ENCODE measurements at regions not wholly inside any gene's neighbourhood (a gene's known extent, or its start where the extent isn't known, plus 50 kb on each side); places are given as distances from the start of the nearest gene placed in this dataset.

DNA sequence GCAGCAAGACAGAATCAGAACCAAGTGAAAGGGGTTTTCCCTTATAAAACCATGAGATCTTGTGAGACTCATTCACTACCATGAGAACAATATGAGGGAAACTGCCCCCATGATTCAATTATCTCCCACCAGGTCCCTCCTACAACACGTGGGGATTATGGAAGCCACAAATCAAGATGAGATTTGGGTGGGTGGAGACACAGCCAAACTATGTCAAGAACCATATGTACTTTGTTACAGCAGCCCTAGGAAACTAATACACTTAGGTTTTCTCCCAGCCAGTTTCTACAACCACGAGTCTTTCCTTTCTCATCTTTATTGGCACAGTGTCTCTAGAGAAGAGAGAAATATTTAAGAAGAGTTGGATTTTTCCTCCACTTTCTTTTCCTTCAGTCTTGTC, 72.6 kb downstream of the BTG1 start:
- ATAC-seq, result no peak
- 85% methylated on average over 2 of the region's 2 CpGs for WGBS
- H3K27ac ChIP-seq (ENCODE audit: low read length), result no peak overlapping the region
- H3K4me3 ChIP-seq (ENCODE audit: low read length), result no peak overlapping the region
- intact Hi-C loops (cut with DNase I), result no loop called here
- no peak for DNase-seq
- H3K9me3 ChIP-seq (ENCODE audit: control insufficient read depth, low read length), result no peaks in the 10 kb centered on the region
- no peaks in the 10 kb centered on the region for H3K27me3 ChIP-seq (ENCODE audit: control insufficient read depth, insufficient read depth)
- H3K4me1 ChIP-seq (ENCODE audit: control insufficient read depth, insufficient read depth, low read length), result peaks cover 5% of the 10 kb centered on the region

DNA sequence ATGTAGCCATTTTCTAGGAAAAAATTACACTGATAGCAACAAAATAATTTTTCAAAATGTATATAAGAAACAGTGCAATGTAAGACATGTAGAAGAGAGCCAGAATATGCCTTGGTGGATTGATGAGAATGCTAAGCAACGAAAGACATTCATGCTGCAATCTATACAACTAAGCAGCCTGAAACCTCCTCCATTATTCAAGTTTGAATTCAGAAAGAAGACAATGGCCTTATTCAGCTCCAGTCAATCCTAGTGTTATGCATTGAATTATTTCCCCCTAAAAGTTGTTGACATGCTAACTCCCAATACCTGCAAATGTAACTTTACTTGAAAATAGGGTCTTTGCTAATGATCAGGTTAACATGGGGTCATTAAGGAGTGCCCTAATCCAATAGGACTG, 73.5 kb downstream of the BTG1 start:
- WGBS, result 94% methylated on average over 1 of the region's 1 CpG

DNA sequence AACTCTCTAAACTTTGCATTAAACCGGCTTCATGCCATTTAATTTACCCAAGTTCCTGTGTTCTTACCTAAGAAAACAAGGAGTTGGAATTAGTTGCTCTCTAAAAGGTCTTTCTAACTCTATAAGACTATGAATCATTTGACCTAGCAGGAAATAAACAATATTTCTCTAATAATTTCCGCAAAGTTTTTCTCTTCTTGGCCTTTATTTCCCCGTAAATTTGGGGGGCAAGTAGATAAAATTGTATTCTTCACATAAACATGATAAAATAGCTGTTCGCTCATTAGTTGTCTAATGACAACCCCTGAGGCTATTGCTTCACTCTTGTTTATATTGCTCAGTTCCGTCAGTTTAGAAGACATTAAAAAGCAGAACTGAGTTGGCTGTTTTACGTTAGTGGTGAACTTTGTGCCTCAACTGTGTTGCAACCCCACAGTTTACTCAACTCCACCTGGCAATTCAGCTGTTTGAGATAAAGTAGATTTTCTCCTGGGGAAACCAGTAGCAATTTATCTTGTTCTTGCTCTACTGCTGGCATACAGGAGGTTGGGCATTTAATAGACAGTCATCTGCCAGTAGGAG, 74.7 kb downstream of the BTG1 start:
- peak in 1 of 2 donors; percentile 40 for ATAC-seq
- intact Hi-C loops (cut with DNase I), result no loop called here
- Histone ChIP-seq H3K4me1 (ENCODE audit: control insufficient read depth, insufficient read depth, low read length) (peaks cover 3% of the 10 kb centered on the region), H3K9me3 (ENCODE audit: control insufficient read depth, low read length) (no peaks in the 10 kb centered on the region), H3K4me3 (ENCODE audit: low read length) (no peak overlapping the region), H3K27me3 (ENCODE audit: control insufficient read depth, insufficient read depth) (no peaks in the 10 kb centered on the region), H3K27ac (ENCODE audit: low read length) (no peak overlapping the region)
- DNase-seq, result no peak
- WGBS, result 70% methylated on average over 6 of the region's 6 CpGs

More for the DNA sequence above, 73.5 kb downstream of the BTG1 start:
- DNase-seq, result no peak
- ATAC-seq, result no peak
- peaks cover 5% of the 10 kb centered on the region for H3K4me1 ChIP-seq (ENCODE audit: control insufficient read depth, insufficient read depth, low read length)
- intact Hi-C loops (cut with DNase I), result no loop called here
- H3K9me3 ChIP-seq (ENCODE audit: control insufficient read depth, low read length), result no peaks in the 10 kb centered on the region
- no peaks in the 10 kb centered on the region for H3K27me3 ChIP-seq (ENCODE audit: control insufficient read depth, insufficient read depth)
- H3K27ac ChIP-seq (ENCODE audit: low read length), result no peak overlapping the region
- H3K4me3 ChIP-seq (ENCODE audit: low read length), result no peak overlapping the region

DNA sequence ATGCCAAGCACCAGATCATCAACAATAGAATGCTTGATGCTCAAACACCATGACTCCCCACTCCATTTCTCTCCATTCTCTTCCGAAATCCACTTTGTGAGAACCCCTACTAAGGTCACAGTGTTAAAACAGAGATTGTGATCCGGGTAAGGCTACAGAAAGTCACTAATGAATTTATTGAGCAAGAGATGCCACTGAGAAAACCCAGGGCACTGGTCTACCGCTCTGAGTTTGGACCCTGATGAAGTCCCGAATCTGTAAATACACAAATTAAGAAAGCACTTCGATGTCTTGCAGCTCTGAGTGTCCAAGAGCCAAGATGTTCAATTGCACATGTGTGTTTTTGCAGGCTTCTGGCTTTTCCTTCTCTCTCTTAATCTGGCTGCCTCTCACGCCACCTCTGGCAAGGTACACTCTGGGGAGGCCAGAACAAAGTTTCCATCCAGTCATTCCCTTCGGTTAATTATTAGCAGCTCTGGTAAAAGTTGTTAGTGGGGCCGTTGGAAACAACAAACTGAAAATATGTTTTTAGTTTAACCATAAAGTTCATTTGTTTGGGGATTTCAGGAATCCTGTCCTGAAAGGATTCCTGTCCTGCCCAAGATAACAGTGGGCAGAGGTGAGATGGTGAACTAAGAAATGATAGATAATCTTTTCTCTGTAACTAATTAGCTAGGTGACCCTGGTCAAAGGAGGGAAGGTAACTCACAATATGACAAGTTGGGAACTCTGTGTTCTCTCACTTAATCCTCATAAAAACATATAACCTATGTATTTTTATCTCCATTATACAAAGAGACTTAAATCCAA, 75.4 kb downstream of the BTG1 start:
- Histone ChIP-seq H3K4me1 (ENCODE audit: control insufficient read depth, insufficient read depth, low read length) (no peaks in the 10 kb centered on the region), H3K27ac (ENCODE audit: low read length) (no peak overlapping the region), H3K4me3 (ENCODE audit: low read length) (no peak overlapping the region), H3K27me3 (ENCODE audit: control insufficient read depth, insufficient read depth) (no peaks in the 10 kb centered on the region), H3K9me3 (ENCODE audit: control insufficient read depth, low read length) (no peaks in the 10 kb centered on the region)
- DNase-seq (no peak), ATAC-seq (peak in 1 of 2 donors; percentile 31)
- intact Hi-C loops (cut with DNase I), result no loop called here
- 92% methylated on average over 8 of the region's 8 CpGs for WGBS

DNA sequence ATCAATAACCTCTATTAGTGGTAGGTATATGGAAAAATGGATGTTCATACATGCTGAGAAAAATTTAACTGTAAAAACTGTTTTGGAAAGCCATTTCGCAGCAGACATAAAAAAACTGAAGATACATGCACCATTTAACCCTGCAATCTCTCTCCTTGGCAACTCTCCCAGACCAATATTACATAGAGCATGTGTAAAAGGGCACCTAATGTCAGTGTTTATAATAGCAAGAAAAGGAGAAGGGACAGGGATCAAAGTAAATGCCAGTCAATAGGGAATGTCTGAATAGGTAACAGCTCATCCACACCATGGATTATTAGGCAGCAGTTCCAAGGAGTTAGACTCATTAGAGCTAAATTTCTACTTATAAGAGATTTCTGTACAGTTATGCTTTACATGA, 77.2 kb downstream of the BTG1 start:
- 66% methylated on average over 1 of the region's 1 CpG for WGBS
- no peak overlapping the region for H3K27ac ChIP-seq (ENCODE audit: low read length)
- ATAC-seq, result no peak
- no peak for DNase-seq
- H3K9me3 ChIP-seq (ENCODE audit: control insufficient read depth, low read length), result no peaks in the 10 kb centered on the region
- peaks cover 3% of the 10 kb centered on the region for H3K4me1 ChIP-seq (ENCODE audit: control insufficient read depth, insufficient read depth, low read length)
- H3K4me3 ChIP-seq (ENCODE audit: low read length), result no peak overlapping the region
- H3K27me3 ChIP-seq (ENCODE audit: control insufficient read depth, insufficient read depth), result no peaks in the 10 kb centered on the region
- intact Hi-C loops (cut with DNase I), result no loop called here

DNA sequence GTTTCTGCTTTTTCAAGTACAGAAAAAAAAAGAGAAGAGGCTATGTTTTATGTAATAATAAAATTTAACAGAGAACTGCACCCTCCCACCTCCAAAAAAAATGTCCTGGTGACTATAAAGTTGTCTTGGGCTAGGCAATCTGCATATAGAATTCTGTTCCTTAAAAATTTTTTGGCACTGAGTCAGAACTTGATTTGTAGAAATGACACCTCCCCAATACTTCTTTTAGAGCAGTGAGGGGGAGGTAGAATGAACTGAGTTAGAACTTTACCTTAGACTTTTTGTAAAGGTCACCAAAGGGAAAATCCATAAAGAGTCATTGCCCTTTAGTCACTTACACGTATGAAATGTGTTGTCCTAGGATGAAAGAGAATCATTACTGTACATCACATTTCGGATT, 80.0 kb downstream of the BTG1 start:
- no peak overlapping the region for H3K4me3 ChIP-seq (ENCODE audit: low read length)
- no peaks in the 10 kb centered on the region for H3K9me3 ChIP-seq (ENCODE audit: control insufficient read depth, low read length)
- H3K4me1 ChIP-seq (ENCODE audit: control insufficient read depth, insufficient read depth, low read length), result peaks cover 3% of the 10 kb centered on the region
- intact Hi-C loops (cut with DNase I), result no loop called here
- ATAC-seq (no peak), DNase-seq (no peak)
- 83% methylated on average over 2 of the region's 2 CpGs for WGBS
- H3K27me3 ChIP-seq (ENCODE audit: control insufficient read depth, insufficient read depth), result no peaks in the 10 kb centered on the region
- no peak overlapping the region for H3K27ac ChIP-seq (ENCODE audit: low read length)

DNA sequence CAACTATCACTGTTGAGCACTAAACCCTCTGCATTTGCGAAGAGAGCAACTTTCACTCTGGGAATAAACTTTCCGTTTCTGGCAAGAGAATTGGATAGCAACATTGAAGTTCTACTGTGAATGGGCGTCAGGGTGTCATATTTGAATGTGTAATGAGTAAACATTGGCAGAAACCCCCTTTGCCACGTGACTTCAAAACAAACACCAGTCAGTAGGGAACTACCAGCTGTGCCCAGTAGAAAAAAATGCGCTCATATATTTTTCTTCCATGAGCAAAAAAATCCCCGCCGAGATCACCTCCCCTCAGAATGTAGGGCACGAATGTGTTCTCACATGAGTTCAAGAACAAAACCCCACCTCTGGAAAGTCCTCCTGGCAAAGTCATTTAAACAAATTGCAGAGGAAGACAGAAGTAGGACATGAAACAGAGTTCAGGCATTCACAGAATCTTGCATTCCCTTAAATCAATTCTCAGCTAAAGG, 80.6 kb downstream of the BTG1 start:
- no peaks in the 10 kb centered on the region for H3K9me3 ChIP-seq (ENCODE audit: control insufficient read depth, low read length)
- ATAC-seq (no peak), DNase-seq (no peak)
- no peaks in the 10 kb centered on the region for H3K27me3 ChIP-seq (ENCODE audit: control insufficient read depth, insufficient read depth)
- H3K4me1 ChIP-seq (ENCODE audit: control insufficient read depth, insufficient read depth, low read length), result peaks cover 3% of the 10 kb centered on the region
- no peak overlapping the region for H3K4me3 ChIP-seq (ENCODE audit: low read length)
- WGBS, result 58% methylated on average over 8 of the region's 8 CpGs
- no peak overlapping the region for H3K27ac ChIP-seq (ENCODE audit: low read length)
- intact Hi-C loops (cut with DNase I), result no loop called here

DNA sequence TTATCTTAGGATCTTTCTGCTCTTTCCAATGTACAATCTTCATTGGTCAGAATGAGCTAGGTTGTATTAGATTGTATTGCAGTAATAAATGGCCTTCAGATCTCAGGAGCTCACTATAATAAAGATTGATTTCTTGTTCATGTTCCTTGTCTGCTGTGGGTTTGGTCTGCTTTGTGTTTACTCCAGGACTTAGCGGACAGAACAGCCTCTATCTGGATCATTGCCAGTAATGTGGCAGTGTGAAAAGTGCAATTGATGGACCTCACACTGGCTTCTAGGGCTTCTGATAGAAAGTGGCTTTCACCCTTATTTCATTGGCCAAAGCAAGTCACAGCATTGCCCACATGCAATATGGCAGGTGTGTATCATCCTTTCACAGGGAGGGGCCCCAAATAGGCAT, 81.2 kb downstream of the BTG1 start:
- intact Hi-C loops (cut with DNase I), result no loop called here
- no peaks in the 10 kb centered on the region for H3K27me3 ChIP-seq (ENCODE audit: control insufficient read depth, insufficient read depth)
- no peaks in the 10 kb centered on the region for H3K9me3 ChIP-seq (ENCODE audit: control insufficient read depth, low read length)
- H3K4me3 ChIP-seq (ENCODE audit: low read length), result no peak overlapping the region
- DNase-seq (no peak), ATAC-seq (peak in 1 of 2 donors; percentile 25)
- H3K27ac ChIP-seq (ENCODE audit: low read length), result no peak overlapping the region
- 45% methylated on average over 1 of the region's 1 CpG for WGBS
- H3K4me1 ChIP-seq (ENCODE audit: control insufficient read depth, insufficient read depth, low read length), result peaks cover 6% of the 10 kb centered on the region

DNA sequence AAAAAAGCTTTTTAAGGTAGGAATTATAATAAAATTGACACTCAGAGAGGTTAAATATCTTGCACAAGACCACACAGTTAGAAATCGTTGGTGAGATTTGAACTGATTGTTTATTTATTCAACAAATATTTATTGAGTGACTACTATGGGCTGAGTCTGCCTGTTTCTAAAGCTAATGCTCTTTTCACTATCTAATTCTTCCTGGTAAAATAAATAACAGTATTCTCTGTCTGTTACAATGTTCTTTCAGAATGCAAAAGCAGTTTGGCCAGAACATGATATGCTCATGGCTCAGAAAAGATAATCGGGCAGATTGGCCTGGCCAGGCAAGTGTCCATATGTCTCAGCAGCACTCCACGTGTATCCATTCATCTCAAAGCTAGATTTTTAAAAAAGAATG, 82.0 kb downstream of the BTG1 start:
- intact Hi-C loops (cut with DNase I), result no loop called here
- Histone ChIP-seq H3K27me3 (ENCODE audit: control insufficient read depth, insufficient read depth) (no peaks in the 10 kb centered on the region), H3K4me3 (ENCODE audit: low read length) (no peak overlapping the region), H3K9me3 (ENCODE audit: control insufficient read depth, low read length) (no peaks in the 10 kb centered on the region), H3K4me1 (ENCODE audit: control insufficient read depth, insufficient read depth, low read length) (peaks cover 6% of the 10 kb centered on the region), H3K27ac (ENCODE audit: low read length) (no peak overlapping the region)
- no peak for DNase-seq
- WGBS, result 56% methylated on average over 3 of the region's 3 CpGs
- ATAC-seq, result no peak

DNA sequence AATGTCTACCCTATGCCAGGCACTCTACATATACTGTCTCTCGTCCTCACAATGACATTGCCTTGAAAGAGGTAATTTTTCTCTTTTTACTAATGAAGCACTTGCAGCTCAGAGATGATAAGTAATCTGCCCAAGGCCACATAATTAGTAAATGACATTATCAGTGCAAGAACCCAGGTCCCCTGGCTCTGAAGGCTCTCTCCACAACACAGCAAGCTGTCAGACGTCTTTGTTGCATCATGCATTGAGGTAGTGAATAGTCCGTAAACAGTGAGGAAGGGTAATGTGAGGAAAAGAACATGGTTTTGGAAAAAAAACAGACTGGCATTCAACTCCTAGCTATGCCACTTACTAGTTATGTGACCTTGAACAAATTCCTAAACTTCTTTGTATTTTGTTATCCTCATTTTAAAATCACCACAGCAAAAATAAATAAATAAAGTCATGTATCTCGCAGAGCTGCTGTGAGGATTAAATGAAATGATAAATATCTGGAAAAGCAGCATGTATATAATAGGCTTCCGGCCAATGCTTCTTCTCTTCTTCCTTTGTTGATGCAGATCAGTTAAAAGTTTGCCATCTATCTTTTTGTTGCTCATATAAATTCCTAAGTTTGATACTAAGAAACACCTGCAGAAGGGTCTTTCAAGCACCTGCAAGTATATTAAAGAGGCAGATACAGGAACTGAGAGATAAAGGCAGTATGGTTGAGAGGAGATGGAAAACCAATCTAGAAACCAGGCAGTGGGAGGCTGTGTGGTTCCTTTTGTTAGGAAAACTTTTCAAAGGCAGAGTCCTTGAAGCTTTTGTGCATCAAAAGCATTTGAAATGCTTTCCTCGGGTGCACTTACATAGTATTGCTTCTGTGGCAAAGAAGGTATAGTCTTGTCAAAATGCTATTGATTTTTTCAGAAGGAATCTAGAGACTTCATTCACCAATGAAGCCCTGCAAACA, 82.8 kb downstream of the BTG1 start:
- no peaks in the 10 kb centered on the region for H3K27me3 ChIP-seq (ENCODE audit: control insufficient read depth, insufficient read depth)
- intact Hi-C loops (cut with DNase I), result no loop called here
- ATAC-seq, result no peak
- no peaks in the 10 kb centered on the region for H3K9me3 ChIP-seq (ENCODE audit: control insufficient read depth, low read length)
- H3K4me1 ChIP-seq (ENCODE audit: control insufficient read depth, insufficient read depth, low read length), result peaks cover 6% of the 10 kb centered on the region
- DNase-seq, result no peak
- H3K27ac ChIP-seq (ENCODE audit: low read length), result no peak overlapping the region
- no peak overlapping the region for H3K4me3 ChIP-seq (ENCODE audit: low read length)
- WGBS, result 81% methylated on average over 6 of the region's 6 CpGs

DNA sequence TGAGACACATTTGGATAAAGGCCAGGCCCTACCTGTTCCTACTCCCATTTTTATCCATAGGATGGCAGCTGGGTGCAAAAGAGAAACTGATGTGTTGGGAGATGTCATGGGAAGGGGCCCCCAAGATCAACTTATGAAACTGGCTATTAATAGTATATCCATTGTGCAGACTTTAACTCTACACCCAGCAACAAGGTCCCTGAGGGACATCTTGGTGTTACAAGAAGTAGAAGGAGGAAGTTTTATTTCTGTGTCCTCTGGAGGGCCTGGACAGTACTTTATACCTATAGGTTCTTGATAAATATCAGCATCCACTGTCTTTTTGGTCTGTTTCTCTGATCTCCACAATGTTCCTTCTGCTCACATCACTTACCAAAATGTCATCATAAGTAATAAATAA, 84.6 kb downstream of the BTG1 start:
- intact Hi-C loops (cut with DNase I), result no loop called here
- no peak overlapping the region for H3K4me3 ChIP-seq (ENCODE audit: low read length)
- no peak for ATAC-seq

More for the DNA sequence above, 84.6 kb downstream of the BTG1 start:
- Histone ChIP-seq H3K9me3 (ENCODE audit: control insufficient read depth, low read length) (no peaks in the 10 kb centered on the region), H3K4me1 (ENCODE audit: control insufficient read depth, insufficient read depth, low read length) (peaks cover 6% of the 10 kb centered on the region), H3K27ac (ENCODE audit: low read length) (no peak overlapping the region), H3K27me3 (ENCODE audit: control insufficient read depth, insufficient read depth) (no peaks in the 10 kb centered on the region)
- no peak for DNase-seq
